ENCODE measurements at regions not wholly inside any gene's neighbourhood (a gene's known extent, or its start where the extent isn't known, plus 50 kb on each side); places are given as distances from the start of the nearest gene placed in this dataset.

DNA sequence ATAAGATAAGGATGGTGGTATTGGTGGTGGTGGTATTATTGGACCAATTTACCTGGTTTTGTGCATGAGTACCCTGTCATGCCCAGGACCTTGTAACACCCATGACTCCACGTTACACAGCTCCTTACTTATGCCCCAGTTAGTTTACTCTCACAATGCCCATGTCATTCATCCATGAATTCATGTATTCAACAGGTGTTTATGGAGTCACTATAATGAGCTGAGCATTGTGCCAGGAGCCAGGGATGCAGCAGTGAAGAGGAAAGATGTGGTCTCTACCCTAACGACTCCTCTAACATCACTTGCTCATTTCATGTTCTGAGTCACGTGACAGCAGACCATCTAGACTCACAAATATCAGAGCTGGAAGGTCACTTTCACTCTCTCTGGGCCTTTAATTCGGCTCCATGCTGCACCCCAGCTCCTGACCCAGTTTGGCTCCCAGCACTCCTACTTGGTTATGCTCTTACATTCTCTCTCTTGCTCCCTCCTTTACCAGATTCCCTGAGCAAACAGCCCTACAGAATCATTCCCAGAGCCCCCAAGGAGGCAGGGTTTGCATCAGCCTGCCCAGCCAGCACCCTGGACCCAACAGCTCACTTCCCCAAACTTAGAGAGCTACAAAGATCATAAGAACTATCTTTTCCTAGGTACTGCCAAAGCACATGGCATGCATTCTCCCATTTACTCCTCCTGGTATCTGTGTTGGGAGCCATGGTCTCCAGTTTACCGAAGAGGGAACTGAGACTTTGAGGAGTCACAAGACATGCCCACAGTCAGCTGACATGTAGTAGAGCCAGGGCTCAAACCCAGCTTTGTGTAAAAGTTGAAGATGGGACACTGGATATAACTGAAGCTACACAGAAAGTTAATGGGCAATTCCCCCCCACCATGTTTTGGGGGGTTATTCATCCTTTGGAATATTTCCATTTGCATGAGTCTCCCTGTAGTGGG is 449.9 kb downstream of the LRATD1 start:
- DNase-seq (ENCODE audit: low read depth in 2 of 2): no peak

DNA sequence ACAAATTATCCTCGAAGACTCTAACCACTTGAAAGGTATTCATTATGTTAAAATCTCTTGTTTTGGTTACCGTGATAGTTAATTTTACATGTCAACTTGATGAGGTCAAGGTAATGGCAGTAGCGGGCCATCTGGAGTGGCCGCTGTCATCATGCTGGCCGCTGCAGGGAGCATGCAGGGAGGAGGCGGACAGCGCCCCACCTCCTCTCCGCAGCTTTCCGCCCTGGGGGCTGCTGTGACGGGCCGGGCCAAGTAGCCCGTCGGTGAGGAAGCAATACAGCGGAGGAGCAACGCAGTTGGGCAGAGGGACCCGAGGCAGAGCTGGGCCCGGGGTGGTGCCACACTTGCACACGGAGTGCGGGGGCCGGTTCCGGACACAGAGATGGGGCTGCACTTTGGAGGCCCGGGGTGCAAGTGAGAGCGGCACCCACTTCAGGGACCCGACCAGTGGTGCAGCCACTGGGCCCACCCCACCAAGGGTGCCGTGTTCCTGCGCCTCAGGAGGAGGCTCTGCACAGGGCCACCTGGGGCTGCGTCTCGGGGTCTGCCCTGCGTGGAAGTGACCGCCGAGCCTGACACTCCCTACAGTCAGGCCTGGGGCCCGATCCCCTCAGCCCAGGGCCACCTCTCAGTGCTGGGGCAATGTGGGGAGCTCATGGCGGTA is 452.4 kb downstream of the LRATD1 start:
- no peak for DNase-seq (ENCODE audit: low read depth in 2 of 2)

DNA sequence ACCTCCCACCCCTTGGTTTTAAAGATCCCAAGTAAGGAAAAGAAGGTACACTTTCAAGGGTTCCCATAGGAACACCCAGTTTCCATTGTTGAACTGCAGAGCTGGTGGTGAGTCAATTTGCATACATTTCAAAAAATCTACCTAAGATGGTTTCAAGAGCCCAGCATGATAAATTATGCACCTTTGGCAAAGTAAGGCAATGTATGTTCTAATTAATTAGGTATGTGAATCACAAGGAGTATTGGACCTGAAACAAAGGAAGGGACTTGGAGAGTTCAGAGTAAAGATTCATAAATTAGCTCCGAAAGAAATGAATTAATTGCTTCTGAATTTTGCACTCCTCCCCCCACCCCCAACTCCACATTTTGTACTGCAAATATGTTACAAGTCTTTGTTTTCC is 459.7 kb downstream of the LRATD1 start:
- DNase-seq (ENCODE audit: low read depth in 2 of 2): no peak

- DNase-seq (ENCODE audit: low read depth in 2 of 2): no peak
Observed at GRCh38 chr2:15092691-15093090, 460.2 kb downstream of the LRATD1 start.

GRCh38 chr2:15094161-15094560 is 461.6 kb downstream of the LRATD1 start:
- no peak for DNase-seq (ENCODE audit: low read depth in 2 of 2)

DNA sequence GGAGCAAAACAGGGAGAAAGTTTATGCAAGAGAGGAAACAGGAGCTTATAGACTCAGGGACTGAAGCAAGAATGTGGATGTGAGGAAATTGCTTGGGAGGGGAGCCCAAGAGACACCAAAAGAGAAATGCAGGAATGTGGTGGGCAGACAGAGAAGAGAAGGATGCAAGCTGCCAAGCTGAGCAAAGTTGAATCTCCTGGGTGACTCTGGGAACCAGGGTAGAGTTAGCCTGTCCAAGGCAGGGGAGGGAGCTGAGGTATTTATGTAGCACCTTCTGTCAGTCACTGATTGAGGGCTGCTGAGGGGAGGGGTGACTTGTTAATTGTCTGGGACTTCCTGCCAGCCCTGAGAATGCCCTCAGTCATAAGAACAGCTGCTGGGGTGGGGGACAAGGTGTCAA is 464.3 kb downstream of the NBAS start:
- no peak for DNase-seq (ENCODE audit: low read depth in 2 of 2)

- no peak for DNase-seq (ENCODE audit: low read depth in 2 of 2)
Observed at GRCh38 chr2:15107137-15107536, 454.0 kb downstream of the NBAS start.

DNA sequence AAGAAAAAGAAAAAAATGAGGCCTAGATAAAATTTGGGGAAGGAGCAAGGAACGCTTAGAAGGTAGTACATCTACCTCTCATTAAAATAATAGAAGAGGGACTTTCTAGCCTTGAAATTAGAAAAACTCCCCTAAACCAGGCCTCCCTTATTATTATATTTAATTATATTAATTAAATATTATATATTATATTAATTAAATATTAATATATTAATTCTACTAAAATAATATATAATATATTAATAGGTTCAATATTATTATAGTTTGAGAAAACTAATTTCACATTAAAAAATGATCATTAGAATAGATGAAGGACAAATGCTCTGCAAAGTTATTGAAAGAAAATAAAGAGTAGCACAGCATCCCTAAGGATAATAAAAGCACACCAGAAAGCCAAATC is 449.4 kb downstream of the NBAS start:
- DNase-seq (ENCODE audit: low read depth in 2 of 2): no peak

DNA sequence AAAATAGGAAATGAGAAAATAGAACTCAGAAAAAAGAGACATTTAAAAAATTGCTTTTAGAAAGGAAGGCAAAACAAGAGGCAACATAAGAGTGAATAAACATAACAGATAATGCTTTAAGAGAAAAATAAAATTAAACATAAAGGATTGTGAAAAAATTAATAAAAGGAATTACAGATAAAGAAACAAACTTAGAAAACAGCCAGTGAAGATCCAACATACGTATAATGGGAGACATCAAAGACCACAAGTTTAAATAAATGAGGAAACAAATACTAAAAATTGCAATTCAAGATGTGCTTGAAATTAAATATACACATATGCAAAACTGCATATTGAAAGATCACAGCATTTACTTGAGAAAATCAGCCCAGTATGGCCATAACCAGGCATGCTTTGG is 448.9 kb downstream of the NBAS start:
- DNase-seq (ENCODE audit: low read depth in 2 of 2): no peak

GRCh38 chr2:15115776-15116175 is 445.4 kb downstream of the NBAS start:
- no peak for DNase-seq (ENCODE audit: low read depth in 2 of 2)

DNA sequence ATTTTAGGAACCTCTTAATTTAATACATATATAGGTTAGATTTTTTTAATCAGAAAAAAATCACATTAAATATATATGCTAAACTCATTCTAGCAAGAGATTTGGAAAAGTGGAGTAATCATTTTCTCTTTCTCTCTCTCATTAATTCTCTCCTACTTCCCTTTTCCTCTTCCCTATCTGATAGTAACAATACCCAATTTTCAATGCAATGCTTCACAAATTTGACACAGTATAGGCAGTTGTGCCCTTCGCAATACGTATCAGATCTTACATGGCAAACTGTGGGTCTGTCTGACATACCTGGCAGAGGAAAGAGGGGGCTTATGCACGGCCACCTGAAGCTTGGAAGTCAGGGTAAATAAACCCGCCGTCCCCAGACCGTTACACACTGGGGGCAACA is 444.3 kb downstream of the NBAS start:
- DNase-seq (ENCODE audit: low read depth in 2 of 2): no peak

All from stimulated activated CD8-positive, alpha-beta memory T cell treated with anti-CD3 and anti-CD28 coated beads, Interleukin-15, amount 100 ng/mL, for 4 hours (primary cell).